K562 (cell line): ENCODE measurements at regions not wholly inside any gene's neighbourhood (a gene's known extent, or its start where the extent isn't known, plus 50 kb on each side); places are given as distances from the start of the nearest gene placed in this dataset.

ENCODE experiments used
- EHMT2 ChIP-seq: fragments of 450-650 bp; IDR thresholded peaks from 2 replicates; pipeline ENCODE4 v1.6.1; 2018; ENCODE audit warnings: antibody characterized with exemption
- ERF ChIP-seq: fragments of 450-650 bp; formaldehyde crosslinking; IDR thresholded peaks from 2 replicates; pipeline ENCODE4 v1.4.0; 2020; ENCODE audit warnings: mild to moderate bottlenecking, mixed read lengths
- EWSR1 ChIP-seq: fragments of 450-650 bp; IDR thresholded peaks from 2 replicates; pipeline ENCODE4 v1.6.1; 2018; ENCODE audit warnings: borderline replicate concordance, mild to moderate bottlenecking, low read depth, moderate library complexity; ENCODE audit not compliant: partially characterized antibody
- FOXJ3 ChIP-seq: sonication (generic); formaldehyde crosslinking; IDR thresholded peaks from 2 replicates; pipeline ENCODE4 v1.4.0; 2020; ENCODE audit warnings: mild to moderate bottlenecking, missing genetic modification reagents
- HSF4 ChIP-seq: fragments of 250-450 bp; sonication (Bioruptor Pico); IDR thresholded peaks from 2 replicates; pipeline ENCODE4 v2.1.2; 2022; ENCODE audit warnings: mild to moderate bottlenecking, moderate library complexity, borderline replicate concordance
- LEF1 ChIP-seq: fragments of 450-650 bp; IDR thresholded peaks from 2 replicates; pipeline ENCODE4 v1.6.1; 2016; ENCODE audit warnings: mild to moderate bottlenecking
- MCM7 ChIP-seq, 2 experiments: fragments of 450-650 bp; IDR thresholded peaks; 2 replicates each; pipeline ENCODE4 v1.6.1; 2016 to 2018
- MED1 ChIP-seq: sonication (generic); formaldehyde crosslinking; IDR thresholded peaks from 2 replicates; pipeline ENCODE4 v1.8.1; 2023; ENCODE audit warnings: missing genetic modification reagents, borderline replicate concordance
- PURB ChIP-seq: sonication (generic); formaldehyde crosslinking; IDR thresholded peaks from 2 replicates; pipeline ENCODE4 v1.9.0; 2021; ENCODE audit warnings: low read depth, mild to moderate bottlenecking, missing genetic modification reagents
- TAF1 ChIP-seq: IDR thresholded peaks from 2 replicates; pipeline ENCODE4 v1.6.1; 2011; ENCODE audit warnings: mild to moderate bottlenecking, low read length, moderate library complexity; ENCODE audit not compliant: insufficient read depth, control insufficient read depth, severe bottlenecking; ENCODE audit errors: extremely low read depth
- ZNF124 ChIP-seq: sonication (generic); formaldehyde crosslinking; IDR thresholded peaks from 2 replicates; pipeline ENCODE4 v1.8.1; 2022; ENCODE audit warnings: missing genetic modification reagents
- ZNF217 ChIP-seq: sonication (generic); formaldehyde crosslinking; IDR thresholded peaks from 2 replicates; pipeline ENCODE4 v1.8.0; 2022; ENCODE audit warnings: mild to moderate bottlenecking, missing genetic modification reagents
- ZNF584 ChIP-seq: fragments of 200-800 bp; sonication (Bioruptor generic); IDR thresholded peaks from 2 replicates; pipeline ENCODE4 v1.6.1; 2016; ENCODE audit warnings: low read depth, mild to moderate bottlenecking, missing genetic modification characterization, missing compliant biosample characterization
- ZNF830 ChIP-seq: fragments of 250-450 bp; sonication (Bioruptor Pico); IDR thresholded peaks from 2 replicates; pipeline ENCODE4 v1.5.0; 2021; ENCODE audit warnings: mild to moderate bottlenecking
- TF ChIP-seq, protein P1 (sequence below): fragments of 450-650 bp; IDR thresholded peaks from 2 replicates; pipeline ENCODE4 v1.6.1; 2018; ENCODE audit warnings: mild to moderate bottlenecking, low read depth; ENCODE audit not compliant: partially characterized antibody
- TF ChIP-seq, protein P2 (sequence below): fragments of 250-450 bp; sonication (Bioruptor Pico); IDR thresholded peaks from 2 replicates; pipeline ENCODE4 v1.4.0; 2020; ENCODE audit warnings: mild to moderate bottlenecking, moderate library complexity
- TF ChIP-seq, protein P3 (sequence below): fragments of 250-450 bp; sonication (Bioruptor Pico); IDR thresholded peaks from 2 replicates; pipeline ENCODE4 v1.5.1; 2021; ENCODE audit warnings: mild to moderate bottlenecking
- TF ChIP-seq, protein P4 (sequence below), 2 experiments: fragments of 450-650 bp; IDR thresholded peaks; 2 replicates each; pipeline ENCODE4 v1.6.1; 2016
- TF ChIP-seq, protein P5 (sequence below): fragments of 250-450 bp; sonication (Bioruptor Pico); IDR thresholded peaks from 2 replicates; pipeline ENCODE4 v1.9.0; 2021; ENCODE audit warnings: mild to moderate bottlenecking

DNA sequence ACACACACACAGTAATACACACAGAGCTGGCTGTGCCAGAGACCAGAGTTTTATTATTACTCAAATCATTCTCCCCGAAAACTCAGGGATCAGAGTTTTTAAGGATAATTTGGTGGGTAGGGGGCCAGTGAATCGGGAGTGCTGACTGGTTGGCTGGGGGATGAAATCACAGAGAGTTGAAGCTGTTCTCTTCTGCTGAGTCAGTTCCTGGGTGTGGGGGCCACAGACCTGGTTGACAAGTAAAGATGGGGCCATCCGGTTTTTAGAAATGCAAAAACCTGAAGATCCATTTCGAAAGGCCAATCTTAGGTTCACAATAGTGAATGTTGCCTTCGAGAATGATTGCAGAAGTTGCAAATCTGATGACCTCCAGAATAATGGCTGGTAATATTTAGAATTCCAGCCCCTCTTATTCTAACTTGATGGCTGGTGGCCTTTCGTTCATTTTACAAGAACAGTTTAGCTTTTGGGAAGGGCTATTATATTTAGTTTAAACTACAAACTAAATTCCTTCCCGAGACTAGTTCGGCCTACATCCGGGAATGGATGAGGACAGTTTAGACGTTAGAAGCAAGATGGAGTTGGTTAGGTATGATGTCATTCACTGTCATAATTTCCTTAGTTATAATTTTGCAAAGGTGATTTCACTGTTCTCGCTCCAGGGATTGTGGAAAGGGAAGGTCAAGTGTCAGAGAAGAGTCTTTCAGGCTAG is 123.2 kb downstream of the KCNJ18 start (continued):
- TF ChIP-seq, protein P1, sequence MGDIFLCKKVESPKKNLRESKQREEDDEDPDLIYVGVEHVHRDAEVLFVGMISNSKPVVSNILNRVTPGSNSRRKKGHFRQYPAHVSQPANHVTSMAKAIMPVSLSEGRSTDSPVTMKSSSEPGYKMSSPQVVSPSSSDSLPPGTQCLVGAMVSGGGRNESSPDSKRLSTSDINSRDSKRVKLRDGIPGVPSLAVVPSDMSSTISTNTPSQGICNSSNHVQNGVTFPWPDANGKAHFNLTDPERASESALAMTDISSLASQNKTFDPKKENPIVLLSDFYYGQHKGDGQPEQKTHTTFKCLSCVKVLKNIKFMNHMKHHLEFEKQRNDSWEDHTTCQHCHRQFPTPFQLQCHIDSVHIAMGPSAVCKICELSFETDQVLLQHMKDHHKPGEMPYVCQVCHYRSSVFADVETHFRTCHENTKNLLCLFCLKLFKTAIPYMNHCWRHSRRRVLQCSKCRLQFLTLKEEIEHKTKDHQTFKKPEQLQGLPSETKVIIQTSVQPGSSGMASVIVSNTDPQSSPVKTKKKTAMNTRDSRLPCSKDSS, result no peak
- TF ChIP-seq ZNF217 (CRISPR knock-in tag) (no peak), EHMT2 (no peak), PURB (no peak), ZNF124 (CRISPR knock-in tag) (no peak), EWSR1 (no peak), HSF4 (CRISPR knock-in tag) (no peak), ZNF584 (CRISPR knock-in tag) (0 out of 2 replicates have a peak, but pooled peaks have one; percentile 33), TAF1 (no peak), MCM7 (IDR thresholded peaks at IDR 0.05) (no peak), LEF1 (no peak), MED1 (CRISPR knock-in tag) (no peak), ZNF830 (CRISPR knock-in tag) (no peak), ERF (CRISPR knock-in tag) (no peak), FOXJ3 (CRISPR knock-in tag) (no peak)
- TF ChIP-seq, protein P2, sequence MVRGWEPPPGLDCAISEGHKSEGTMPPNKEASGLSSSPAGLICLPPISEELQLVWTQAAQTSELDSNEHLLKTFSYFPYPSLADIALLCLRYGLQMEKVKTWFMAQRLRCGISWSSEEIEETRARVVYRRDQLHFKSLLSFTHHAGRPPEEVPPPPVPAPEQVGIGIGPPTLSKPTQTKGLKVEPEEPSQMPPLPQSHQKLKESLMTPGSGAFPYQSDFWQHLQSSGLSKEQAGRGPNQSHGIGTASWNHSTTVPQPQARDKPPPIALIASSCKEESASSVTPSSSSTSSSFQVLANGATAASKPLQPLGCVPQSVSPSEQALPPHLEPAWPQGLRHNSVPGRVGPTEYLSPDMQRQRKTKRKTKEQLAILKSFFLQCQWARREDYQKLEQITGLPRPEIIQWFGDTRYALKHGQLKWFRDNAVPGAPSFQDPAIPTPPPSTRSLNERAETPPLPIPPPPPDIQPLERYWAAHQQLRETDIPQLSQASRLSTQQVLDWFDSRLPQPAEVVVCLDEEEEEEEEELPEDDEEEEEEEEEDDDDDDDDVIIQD (CRISPR knock-in tag), result no peak
- TF ChIP-seq, protein P3, sequence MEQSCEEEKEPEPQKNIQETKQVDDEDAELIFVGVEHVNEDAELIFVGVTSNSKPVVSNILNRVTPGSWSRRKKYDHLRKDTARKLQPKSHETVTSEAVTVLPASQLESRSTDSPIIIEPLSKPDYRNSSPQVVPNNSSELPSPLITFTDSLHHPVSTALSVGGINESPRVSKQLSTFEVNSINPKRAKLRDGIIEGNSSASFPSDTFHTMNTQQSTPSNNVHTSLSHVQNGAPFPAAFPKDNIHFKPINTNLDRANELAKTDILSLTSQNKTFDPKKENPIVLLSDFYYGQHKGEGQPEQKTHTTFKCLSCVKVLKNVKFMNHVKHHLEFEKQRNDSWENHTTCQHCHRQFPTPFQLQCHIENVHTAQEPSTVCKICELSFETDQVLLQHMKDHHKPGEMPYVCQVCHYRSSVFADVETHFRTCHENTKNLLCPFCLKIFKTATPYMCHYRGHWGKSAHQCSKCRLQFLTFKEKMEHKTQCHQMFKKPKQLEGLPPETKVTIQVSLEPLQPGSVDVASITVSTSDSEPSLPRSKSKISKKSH (CRISPR knock-in tag), result no peak
- TF ChIP-seq, protein P4, sequence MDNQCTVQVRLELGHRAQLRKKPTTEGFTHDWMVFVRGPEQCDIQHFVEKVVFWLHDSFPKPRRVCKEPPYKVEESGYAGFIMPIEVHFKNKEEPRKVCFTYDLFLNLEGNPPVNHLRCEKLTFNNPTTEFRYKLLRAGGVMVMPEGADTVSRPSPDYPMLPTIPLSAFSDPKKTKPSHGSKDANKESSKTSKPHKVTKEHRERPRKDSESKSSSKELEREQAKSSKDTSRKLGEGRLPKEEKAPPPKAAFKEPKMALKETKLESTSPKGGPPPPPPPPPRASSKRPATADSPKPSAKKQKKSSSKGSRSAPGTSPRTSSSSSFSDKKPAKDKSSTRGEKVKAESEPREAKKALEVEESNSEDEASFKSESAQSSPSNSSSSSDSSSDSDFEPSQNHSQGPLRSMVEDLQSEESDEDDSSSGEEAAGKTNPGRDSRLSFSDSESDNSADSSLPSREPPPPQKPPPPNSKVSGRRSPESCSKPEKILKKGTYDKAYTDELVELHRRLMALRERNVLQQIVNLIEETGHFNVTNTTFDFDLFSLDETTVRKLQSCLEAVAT (IDR thresholded peaks at IDR 0.05), result no peak
- TF ChIP-seq, protein P5, sequence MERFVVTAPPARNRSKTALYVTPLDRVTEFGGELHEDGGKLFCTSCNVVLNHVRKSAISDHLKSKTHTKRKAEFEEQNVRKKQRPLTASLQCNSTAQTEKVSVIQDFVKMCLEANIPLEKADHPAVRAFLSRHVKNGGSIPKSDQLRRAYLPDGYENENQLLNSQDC (CRISPR knock-in tag), result no peak
